KMS-11 (cell line): ENCODE measurements at regions not wholly inside any gene's neighbourhood (a gene's known extent, or its start where the extent isn't known, plus 50 kb on each side); places are given as distances from the start of the nearest gene placed in this dataset.

ENCODE experiments used
- H2AFZ ChIP-seq: fragments of 200-600 bp; sonication (generic); 2 replicates; pipeline ENCODE4 v1.6.1; 2016; ENCODE audit warnings: antibody characterized with exemption, mixed run types, low read depth
- H3K27ac ChIP-seq: fragments of 200-600 bp; sonication (generic); 2 replicates; pipeline ENCODE4 v1.6.1; 2016; ENCODE audit warnings: mild to moderate bottlenecking, mixed run types
- H3K27me3 ChIP-seq: fragments of 200-600 bp; sonication (generic); 2 replicates; pipeline ENCODE4 v1.6.1; 2017; ENCODE audit warnings: mild to moderate bottlenecking, low read depth, mixed run types, moderate library complexity; ENCODE audit not compliant: insufficient read depth
- H3K36me3 ChIP-seq: fragments of 200-600 bp; sonication (generic); 2 replicates; pipeline ENCODE4 v1.6.1; 2017; ENCODE audit warnings: mild to moderate bottlenecking, mixed run types; ENCODE audit not compliant: insufficient read depth
- H3K4me1 ChIP-seq: fragments of 200-600 bp; sonication (generic); 2 replicates; pipeline ENCODE4 v1.6.1; 2016; ENCODE audit warnings: mild to moderate bottlenecking, low read depth, mixed run types; ENCODE audit not compliant: poor library complexity, severe bottlenecking
- H3K4me2 ChIP-seq: fragments of 200-600 bp; sonication (generic); 2 replicates; pipeline ENCODE4 v1.7.0; 2016; ENCODE audit warnings: mild to moderate bottlenecking, mixed run types
- H3K4me3 ChIP-seq: fragments of 200-600 bp; sonication (generic); IDR thresholded peaks from 2 replicates; pipeline ENCODE4 v1.6.1; 2017; ENCODE audit warnings: low read depth, low read length, mixed read lengths; ENCODE audit not compliant: insufficient read depth
- H3K79me2 ChIP-seq: fragments of 200-600 bp; sonication (generic); 2 replicates; pipeline ENCODE4 v1.6.1; 2016; ENCODE audit warnings: low read depth, mixed run types; ENCODE audit not compliant: insufficient read depth
- H3K9ac ChIP-seq: fragments of 200-600 bp; sonication (generic); 2 replicates; pipeline ENCODE4 v1.6.1; 2016; ENCODE audit warnings: mild to moderate bottlenecking, mixed run types
- H4K20me1 ChIP-seq: fragments of 200-600 bp; sonication (generic); 2 replicates; pipeline ENCODE4 v1.6.1; 2016; ENCODE audit warnings: mild to moderate bottlenecking, mixed run types; ENCODE audit not compliant: insufficient read depth
- TF ChIP-seq, protein P1 (sequence below): fragments of 200-600 bp; sonication (generic); conservative IDR thresholded peaks from 2 replicates; pipeline ENCODE4 v1.6.1; 2017; ENCODE audit warnings: low read depth, mild to moderate bottlenecking, antibody characterized with exemption, low read length, moderate library complexity, mixed read lengths

GRCh38 chr5:15238006-15238405 is 262.0 kb upstream of the FBXL7 start:
- no peaks in the 10 kb centered on the region for H3K79me2 ChIP-seq
- H4K20me1 ChIP-seq = no peaks in the 10 kb centered on the region
- H3K4me1 ChIP-seq = peaks cover 6% of the 10 kb centered on the region
- H3K4me3 ChIP-seq = no peak overlapping the region
- H2AFZ ChIP-seq = no peak overlapping the region
- no peak overlapping the region for H3K4me2 ChIP-seq
- H3K9ac ChIP-seq = no peak overlapping the region
- H3K27me3 ChIP-seq = no peaks in the 10 kb centered on the region
- H3K36me3 ChIP-seq = no peaks in the 10 kb centered on the region
- TF ChIP-seq, protein P1, sequence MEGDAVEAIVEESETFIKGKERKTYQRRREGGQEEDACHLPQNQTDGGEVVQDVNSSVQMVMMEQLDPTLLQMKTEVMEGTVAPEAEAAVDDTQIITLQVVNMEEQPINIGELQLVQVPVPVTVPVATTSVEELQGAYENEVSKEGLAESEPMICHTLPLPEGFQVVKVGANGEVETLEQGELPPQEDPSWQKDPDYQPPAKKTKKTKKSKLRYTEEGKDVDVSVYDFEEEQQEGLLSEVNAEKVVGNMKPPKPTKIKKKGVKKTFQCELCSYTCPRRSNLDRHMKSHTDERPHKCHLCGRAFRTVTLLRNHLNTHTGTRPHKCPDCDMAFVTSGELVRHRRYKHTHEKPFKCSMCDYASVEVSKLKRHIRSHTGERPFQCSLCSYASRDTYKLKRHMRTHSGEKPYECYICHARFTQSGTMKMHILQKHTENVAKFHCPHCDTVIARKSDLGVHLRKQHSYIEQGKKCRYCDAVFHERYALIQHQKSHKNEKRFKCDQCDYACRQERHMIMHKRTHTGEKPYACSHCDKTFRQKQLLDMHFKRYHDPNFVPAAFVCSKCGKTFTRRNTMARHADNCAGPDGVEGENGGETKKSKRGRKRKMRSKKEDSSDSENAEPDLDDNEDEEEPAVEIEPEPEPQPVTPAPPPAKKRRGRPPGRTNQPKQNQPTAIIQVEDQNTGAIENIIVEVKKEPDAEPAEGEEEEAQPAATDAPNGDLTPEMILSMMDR = no peak
- no peak overlapping the region for H3K27ac ChIP-seq

- H3K4me2 ChIP-seq = no peak overlapping the region
- no peaks in the 10 kb centered on the region for H3K27me3 ChIP-seq
- H3K4me1 ChIP-seq = peaks cover 6% of the 10 kb centered on the region
- H3K27ac ChIP-seq = no peak overlapping the region
- H2AFZ ChIP-seq = no peak overlapping the region
- H4K20me1 ChIP-seq = no peaks in the 10 kb centered on the region
- H3K79me2 ChIP-seq = no peaks in the 10 kb centered on the region
- TF ChIP-seq, protein P1 = no peak
- no peak overlapping the region for H3K9ac ChIP-seq
- no peak overlapping the region for H3K4me3 ChIP-seq
- no peaks in the 10 kb centered on the region for H3K36me3 ChIP-seq
Measured at GRCh38 chr5:15236911-15237508, 263.0 kb upstream of the FBXL7 start.

- TF ChIP-seq, protein P1 = no peak
- Histone ChIP-seq H3K4me2 (no peak overlapping the region), H3K4me1 (peaks cover 6% of the 10 kb centered on the region)
Measured at GRCh38 chr5:15234911-15235310, 265.1 kb upstream of the FBXL7 start.

GRCh38 chr5:15234366-15234765 is 265.6 kb upstream of the FBXL7 start:
- no peak overlapping the region for H3K4me3 ChIP-seq
- H4K20me1 ChIP-seq = no peaks in the 10 kb centered on the region
- no peak overlapping the region for H3K27ac ChIP-seq
- TF ChIP-seq, protein P1 = no peak
- no peak overlapping the region for H3K4me2 ChIP-seq
- no peak overlapping the region for H3K9ac ChIP-seq
- H3K27me3 ChIP-seq = no peaks in the 10 kb centered on the region
- no peaks in the 10 kb centered on the region for H3K36me3 ChIP-seq
- H3K4me1 ChIP-seq = peaks cover 6% of the 10 kb centered on the region
- H2AFZ ChIP-seq = no peak overlapping the region
- H3K79me2 ChIP-seq = no peaks in the 10 kb centered on the region

More at GRCh38 chr5:15234911-15235310, 265.1 kb upstream of the FBXL7 start:
- Histone ChIP-seq H2AFZ (no peak overlapping the region), H3K27me3 (no peaks in the 10 kb centered on the region), H3K36me3 (no peaks in the 10 kb centered on the region), H3K4me3 (no peak overlapping the region), H4K20me1 (no peaks in the 10 kb centered on the region), H3K27ac (no peak overlapping the region), H3K9ac (no peak overlapping the region), H3K79me2 (no peaks in the 10 kb centered on the region)
